H1 (cell line): ENCODE measurements at regions not wholly inside any gene's neighbourhood (a gene's known extent, or its start where the extent isn't known, plus 50 kb on each side); places are given as distances from the start of the nearest gene placed in this dataset.

ENCODE experiments used
- NANOG ChIP-seq: IDR thresholded peaks from 2 replicates; pipeline ENCODE4 v1.6.1; 2011; ENCODE audit warnings: low read length, low read depth, mild to moderate bottlenecking, inconsistent platforms; ENCODE audit not compliant: insufficient read depth, poor library complexity, severe bottlenecking
- POLR2A ChIP-seq, 2 experiments: IDR thresholded peaks; 1 replicate in 1 of 2; 2 replicates in 1 of 2; pipeline ENCODE4 v1.6.1; 2011; ENCODE audit warnings: low read depth in 2 of 2, low read length in 2 of 2, mild to moderate bottlenecking in 2 of 2; ENCODE audit errors: control extremely low read depth in 1 of 2
- POU5F1 ChIP-seq: IDR thresholded peaks from 2 replicates; pipeline ENCODE4 v1.6.1; 2011; ENCODE audit warnings: low read depth, mild to moderate bottlenecking, low read length, moderate library complexity
- RAD21 ChIP-seq, 2 experiments: IDR thresholded peaks in 1 of 2; conservative IDR thresholded peaks in 1 of 2; 2 replicates each; pipeline ENCODE4 v1.6.1; 2011; ENCODE audit warnings: low read depth in 2 of 2, low read length in 2 of 2, improper control_type of control experiment in 1 of 2, inconsistent platforms in 1 of 2, mild to moderate bottlenecking in 1 of 2, moderate library complexity in 1 of 2
- TF ChIP-seq, protein P1 (sequence below): fragments of 300-600 bp; sonication (generic); IDR thresholded peaks from 2 replicates; pipeline ENCODE4 v1.7.1; 2012; ENCODE audit warnings: low read length, moderate library complexity, mild to moderate bottlenecking, inconsistent platforms; ENCODE audit not compliant: insufficient replicate concordance
- TF ChIP-seq, protein P2 (sequence below), 3 experiments: IDR thresholded peaks; 1 replicate in 2 of 3; 2 replicates in 1 of 3; pipeline versions ENCODE4 v1.5.1 to v1.6.1; 2011; ENCODE audit warnings: low read length in 3 of 3, mild to moderate bottlenecking in 3 of 3, inconsistent platforms in 2 of 3, low read depth in 1 of 3, moderate library complexity in 1 of 3; ENCODE audit not compliant: insufficient read depth in 1 of 3; ENCODE audit errors: control extremely low read depth in 1 of 3

DNA sequence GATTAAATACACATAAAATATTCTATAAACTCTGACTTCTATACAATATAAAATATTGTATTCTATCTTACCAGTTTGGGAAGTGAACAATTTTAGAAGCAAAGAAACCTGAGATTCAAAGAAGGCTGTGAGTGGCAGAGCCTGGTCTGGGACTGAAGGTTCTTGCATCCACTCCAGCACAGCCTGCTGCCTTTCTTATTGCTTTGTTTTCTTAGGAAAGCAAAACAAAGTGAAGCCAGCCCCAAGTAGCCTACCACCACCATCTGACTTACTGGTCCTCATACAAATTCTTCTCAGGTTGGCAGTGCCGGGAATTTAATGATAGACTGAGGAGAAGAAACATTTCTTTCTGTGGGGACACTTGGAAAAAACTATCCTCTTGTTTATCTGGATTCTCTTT lies 129.7 kb upstream of the SMAD1 start (continued):
- TF ChIP-seq, protein P1, sequence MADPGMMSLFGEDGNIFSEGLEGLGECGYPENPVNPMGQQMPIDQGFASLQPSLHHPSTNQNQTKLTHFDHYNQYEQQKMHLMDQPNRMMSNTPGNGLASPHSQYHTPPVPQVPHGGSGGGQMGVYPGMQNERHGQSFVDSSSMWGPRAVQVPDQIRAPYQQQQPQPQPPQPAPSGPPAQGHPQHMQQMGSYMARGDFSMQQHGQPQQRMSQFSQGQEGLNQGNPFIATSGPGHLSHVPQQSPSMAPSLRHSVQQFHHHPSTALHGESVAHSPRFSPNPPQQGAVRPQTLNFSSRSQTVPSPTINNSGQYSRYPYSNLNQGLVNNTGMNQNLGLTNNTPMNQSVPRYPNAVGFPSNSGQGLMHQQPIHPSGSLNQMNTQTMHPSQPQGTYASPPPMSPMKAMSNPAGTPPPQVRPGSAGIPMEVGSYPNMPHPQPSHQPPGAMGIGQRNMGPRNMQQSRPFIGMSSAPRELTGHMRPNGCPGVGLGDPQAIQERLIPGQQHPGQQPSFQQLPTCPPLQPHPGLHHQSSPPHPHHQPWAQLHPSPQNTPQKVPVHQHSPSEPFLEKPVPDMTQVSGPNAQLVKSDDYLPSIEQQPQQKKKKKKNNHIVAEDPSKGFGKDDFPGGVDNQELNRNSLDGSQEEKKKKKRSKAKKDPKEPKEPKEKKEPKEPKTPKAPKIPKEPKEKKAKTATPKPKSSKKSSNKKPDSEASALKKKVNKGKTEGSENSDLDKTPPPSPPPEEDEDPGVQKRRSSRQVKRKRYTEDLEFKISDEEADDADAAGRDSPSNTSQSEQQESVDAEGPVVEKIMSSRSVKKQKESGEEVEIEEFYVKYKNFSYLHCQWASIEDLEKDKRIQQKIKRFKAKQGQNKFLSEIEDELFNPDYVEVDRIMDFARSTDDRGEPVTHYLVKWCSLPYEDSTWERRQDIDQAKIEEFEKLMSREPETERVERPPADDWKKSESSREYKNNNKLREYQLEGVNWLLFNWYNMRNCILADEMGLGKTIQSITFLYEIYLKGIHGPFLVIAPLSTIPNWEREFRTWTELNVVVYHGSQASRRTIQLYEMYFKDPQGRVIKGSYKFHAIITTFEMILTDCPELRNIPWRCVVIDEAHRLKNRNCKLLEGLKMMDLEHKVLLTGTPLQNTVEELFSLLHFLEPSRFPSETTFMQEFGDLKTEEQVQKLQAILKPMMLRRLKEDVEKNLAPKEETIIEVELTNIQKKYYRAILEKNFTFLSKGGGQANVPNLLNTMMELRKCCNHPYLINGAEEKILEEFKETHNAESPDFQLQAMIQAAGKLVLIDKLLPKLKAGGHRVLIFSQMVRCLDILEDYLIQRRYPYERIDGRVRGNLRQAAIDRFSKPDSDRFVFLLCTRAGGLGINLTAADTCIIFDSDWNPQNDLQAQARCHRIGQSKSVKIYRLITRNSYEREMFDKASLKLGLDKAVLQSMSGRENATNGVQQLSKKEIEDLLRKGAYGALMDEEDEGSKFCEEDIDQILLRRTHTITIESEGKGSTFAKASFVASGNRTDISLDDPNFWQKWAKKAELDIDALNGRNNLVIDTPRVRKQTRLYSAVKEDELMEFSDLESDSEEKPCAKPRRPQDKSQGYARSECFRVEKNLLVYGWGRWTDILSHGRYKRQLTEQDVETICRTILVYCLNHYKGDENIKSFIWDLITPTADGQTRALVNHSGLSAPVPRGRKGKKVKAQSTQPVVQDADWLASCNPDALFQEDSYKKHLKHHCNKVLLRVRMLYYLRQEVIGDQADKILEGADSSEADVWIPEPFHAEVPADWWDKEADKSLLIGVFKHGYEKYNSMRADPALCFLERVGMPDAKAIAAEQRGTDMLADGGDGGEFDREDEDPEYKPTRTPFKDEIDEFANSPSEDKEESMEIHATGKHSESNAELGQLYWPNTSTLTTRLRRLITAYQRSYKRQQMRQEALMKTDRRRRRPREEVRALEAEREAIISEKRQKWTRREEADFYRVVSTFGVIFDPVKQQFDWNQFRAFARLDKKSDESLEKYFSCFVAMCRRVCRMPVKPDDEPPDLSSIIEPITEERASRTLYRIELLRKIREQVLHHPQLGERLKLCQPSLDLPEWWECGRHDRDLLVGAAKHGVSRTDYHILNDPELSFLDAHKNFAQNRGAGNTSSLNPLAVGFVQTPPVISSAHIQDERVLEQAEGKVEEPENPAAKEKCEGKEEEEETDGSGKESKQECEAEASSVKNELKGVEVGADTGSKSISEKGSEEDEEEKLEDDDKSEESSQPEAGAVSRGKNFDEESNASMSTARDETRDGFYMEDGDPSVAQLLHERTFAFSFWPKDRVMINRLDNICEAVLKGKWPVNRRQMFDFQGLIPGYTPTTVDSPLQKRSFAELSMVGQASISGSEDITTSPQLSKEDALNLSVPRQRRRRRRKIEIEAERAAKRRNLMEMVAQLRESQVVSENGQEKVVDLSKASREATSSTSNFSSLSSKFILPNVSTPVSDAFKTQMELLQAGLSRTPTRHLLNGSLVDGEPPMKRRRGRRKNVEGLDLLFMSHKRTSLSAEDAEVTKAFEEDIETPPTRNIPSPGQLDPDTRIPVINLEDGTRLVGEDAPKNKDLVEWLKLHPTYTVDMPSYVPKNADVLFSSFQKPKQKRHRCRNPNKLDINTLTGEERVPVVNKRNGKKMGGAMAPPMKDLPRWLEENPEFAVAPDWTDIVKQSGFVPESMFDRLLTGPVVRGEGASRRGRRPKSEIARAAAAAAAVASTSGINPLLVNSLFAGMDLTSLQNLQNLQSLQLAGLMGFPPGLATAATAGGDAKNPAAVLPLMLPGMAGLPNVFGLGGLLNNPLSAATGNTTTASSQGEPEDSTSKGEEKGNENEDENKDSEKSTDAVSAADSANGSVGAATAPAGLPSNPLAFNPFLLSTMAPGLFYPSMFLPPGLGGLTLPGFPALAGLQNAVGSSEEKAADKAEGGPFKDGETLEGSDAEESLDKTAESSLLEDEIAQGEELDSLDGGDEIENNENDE, result no peak
- TF ChIP-seq POU5F1, result no peak
- TF ChIP-seq NANOG, result no peak
- no peak for TF ChIP-seq RAD21 (IDR thresholded peaks at IDR 0.05 in 1 of 2, conservative IDR thresholded peaks at IDR 0.05 in 1 of 2; ENCODE audit: low read depth in 2 of 2, low read length in 2 of 2)
- TF ChIP-seq POLR2A (IDR thresholded peaks at IDR 0.05; ENCODE audit: control extremely low read depth in 1 of 2, low read depth in 2 of 2, low read length in 2 of 2), result no peak
- TF ChIP-seq, protein P2, sequence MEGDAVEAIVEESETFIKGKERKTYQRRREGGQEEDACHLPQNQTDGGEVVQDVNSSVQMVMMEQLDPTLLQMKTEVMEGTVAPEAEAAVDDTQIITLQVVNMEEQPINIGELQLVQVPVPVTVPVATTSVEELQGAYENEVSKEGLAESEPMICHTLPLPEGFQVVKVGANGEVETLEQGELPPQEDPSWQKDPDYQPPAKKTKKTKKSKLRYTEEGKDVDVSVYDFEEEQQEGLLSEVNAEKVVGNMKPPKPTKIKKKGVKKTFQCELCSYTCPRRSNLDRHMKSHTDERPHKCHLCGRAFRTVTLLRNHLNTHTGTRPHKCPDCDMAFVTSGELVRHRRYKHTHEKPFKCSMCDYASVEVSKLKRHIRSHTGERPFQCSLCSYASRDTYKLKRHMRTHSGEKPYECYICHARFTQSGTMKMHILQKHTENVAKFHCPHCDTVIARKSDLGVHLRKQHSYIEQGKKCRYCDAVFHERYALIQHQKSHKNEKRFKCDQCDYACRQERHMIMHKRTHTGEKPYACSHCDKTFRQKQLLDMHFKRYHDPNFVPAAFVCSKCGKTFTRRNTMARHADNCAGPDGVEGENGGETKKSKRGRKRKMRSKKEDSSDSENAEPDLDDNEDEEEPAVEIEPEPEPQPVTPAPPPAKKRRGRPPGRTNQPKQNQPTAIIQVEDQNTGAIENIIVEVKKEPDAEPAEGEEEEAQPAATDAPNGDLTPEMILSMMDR (IDR thresholded peaks at IDR 0.05; ENCODE audit: control extremely low read depth in 1 of 3, insufficient read depth in 1 of 3, low read depth in 1 of 3, low read length in 3 of 3), result no peak
